GM12865 (cell line): ENCODE measurements at regions not wholly inside any gene's neighbourhood (a gene's known extent, or its start where the extent isn't known, plus 50 kb on each side); places are given as distances from the start of the nearest gene placed in this dataset.

Experiments used
- DNase-seq: peaks from one replicate; pipeline ENCODE4 v3.0.0; 2010; ENCODE audit warnings: low read depth
- H3K4me3 ChIP-seq: 2 replicates; pipeline ENCODE4 v1.5.1; 2011; ENCODE audit warnings: mild to moderate bottlenecking, low read depth, low read length, control low read depth
- CTCF ChIP-seq: IDR thresholded peaks from 2 replicates; pipeline ENCODE4 v1.5.1; 2011; ENCODE audit warnings: low read length, control low read depth, low read depth, inconsistent platforms; ENCODE audit not compliant: insufficient read depth; ENCODE audit errors: missing control alignments

- TF ChIP-seq CTCF, result no peak
- no peak for DNase-seq
- no peak overlapping the region for H3K4me3 ChIP-seq
Measured at GRCh38 chrX:43514820-43515219, 141.3 kb upstream of the MAOA start.

- H3K4me3 ChIP-seq, result no peak overlapping the region
- TF ChIP-seq CTCF, result no peak
- no peak for DNase-seq
Measured at GRCh38 chrX:43522582-43522981, 133.5 kb upstream of the MAOA start.

- DNase-seq, result no peak
- no peak overlapping the region for H3K4me3 ChIP-seq
- TF ChIP-seq CTCF, result no peak
Measured at GRCh38 chrX:43525901-43526610, 130.0 kb upstream of the MAOA start.

GRCh38 chrX:43526878-43527277 lies 129.2 kb upstream of the MAOA start:
- DNase-seq, result no peak
- TF ChIP-seq CTCF, result no peak
- H3K4me3 ChIP-seq, result no peak overlapping the region

GRCh38 chrX:43527801-43528200 lies 128.3 kb upstream of the MAOA start:
- DNase-seq, result no peak
- no peak overlapping the region for H3K4me3 ChIP-seq
- no peak for TF ChIP-seq CTCF

- DNase-seq, result no peak
- TF ChIP-seq CTCF, result no peak
- no peak overlapping the region for H3K4me3 ChIP-seq
Measured at GRCh38 chrX:43530837-43531236, 125.3 kb upstream of the MAOA start.

- H3K4me3 ChIP-seq, result no peak overlapping the region
- DNase-seq, result no peak
- no peak for TF ChIP-seq CTCF
Measured at GRCh38 chrX:43540318-43540717, 115.8 kb upstream of the MAOA start.
